Retinal pigment epithelial cell (primary cell): ENCODE measurements at regions not wholly inside any gene's neighbourhood (a gene's known extent, or its start where the extent isn't known, plus 50 kb on each side); places are given as distances from the start of the nearest gene placed in this dataset.
"Not testable (repeated sequence)": the region's sequence is repeated elsewhere in the genome, so short reads cannot be mapped to it uniquely, and the experiment has no call there.

Experiments used
- DNase-seq: peaks from one replicate; pipeline ENCODE4 v3.0.0-alpha.2; 2010; ENCODE audit warnings: low read depth
- H3K4me3 ChIP-seq: 2 replicates; pipeline ENCODE4 v1.5.1; 2011; ENCODE audit warnings: mild to moderate bottlenecking, low read length, control low read depth, moderate library complexity
- TF ChIP-seq, protein P1 (sequence below): conservative IDR thresholded peaks from 2 replicates; pipeline ENCODE4 v1.5.1; 2011; ENCODE audit warnings: low read depth, low read length, control low read depth, inconsistent platforms

DNA sequence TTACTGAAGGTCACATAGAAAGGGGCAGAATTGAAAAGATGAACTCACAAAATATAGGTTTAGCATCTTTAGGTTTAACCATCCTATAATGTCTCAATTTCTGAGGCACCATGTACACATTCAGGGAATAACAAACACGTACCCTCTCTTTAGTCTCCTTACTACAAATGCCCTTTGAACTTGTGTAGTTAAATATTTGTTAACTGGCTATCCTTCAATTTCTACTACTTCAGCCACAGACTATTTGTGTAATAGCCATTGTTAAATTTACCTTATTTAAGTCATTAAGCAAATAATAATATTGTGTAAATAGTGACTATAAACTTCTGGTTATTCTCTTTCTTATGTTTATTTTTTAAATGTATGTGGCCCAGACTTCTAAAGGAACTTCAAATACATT is 600.5 kb downstream of the KCNT2 start:
- no peak overlapping the region for H3K4me3 ChIP-seq
- DNase-seq: no peak
- TF ChIP-seq, protein P1, sequence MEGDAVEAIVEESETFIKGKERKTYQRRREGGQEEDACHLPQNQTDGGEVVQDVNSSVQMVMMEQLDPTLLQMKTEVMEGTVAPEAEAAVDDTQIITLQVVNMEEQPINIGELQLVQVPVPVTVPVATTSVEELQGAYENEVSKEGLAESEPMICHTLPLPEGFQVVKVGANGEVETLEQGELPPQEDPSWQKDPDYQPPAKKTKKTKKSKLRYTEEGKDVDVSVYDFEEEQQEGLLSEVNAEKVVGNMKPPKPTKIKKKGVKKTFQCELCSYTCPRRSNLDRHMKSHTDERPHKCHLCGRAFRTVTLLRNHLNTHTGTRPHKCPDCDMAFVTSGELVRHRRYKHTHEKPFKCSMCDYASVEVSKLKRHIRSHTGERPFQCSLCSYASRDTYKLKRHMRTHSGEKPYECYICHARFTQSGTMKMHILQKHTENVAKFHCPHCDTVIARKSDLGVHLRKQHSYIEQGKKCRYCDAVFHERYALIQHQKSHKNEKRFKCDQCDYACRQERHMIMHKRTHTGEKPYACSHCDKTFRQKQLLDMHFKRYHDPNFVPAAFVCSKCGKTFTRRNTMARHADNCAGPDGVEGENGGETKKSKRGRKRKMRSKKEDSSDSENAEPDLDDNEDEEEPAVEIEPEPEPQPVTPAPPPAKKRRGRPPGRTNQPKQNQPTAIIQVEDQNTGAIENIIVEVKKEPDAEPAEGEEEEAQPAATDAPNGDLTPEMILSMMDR: no peak

DNA sequence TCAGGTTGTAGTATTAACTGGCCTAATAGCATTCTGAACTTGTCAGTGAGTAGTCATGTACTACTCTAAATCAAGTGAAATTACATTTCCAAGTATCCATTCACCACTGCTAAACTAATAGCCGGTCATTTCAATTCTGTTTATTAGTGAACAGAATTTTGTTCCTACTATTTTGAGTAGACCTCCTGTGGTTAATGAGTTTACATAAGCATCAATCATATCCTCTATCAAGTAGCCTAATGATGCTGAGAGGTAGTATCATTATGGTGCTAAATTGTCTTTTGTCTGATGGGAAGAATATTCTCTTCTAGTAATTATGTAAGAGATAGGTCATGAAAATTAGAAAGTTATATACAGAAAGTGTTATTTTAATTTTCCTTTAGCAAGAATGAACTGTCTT is 602.8 kb downstream of the KCNT2 start:
- no peak for DNase-seq
- TF ChIP-seq, protein P1: no peak
- H3K4me3 ChIP-seq: no peak overlapping the region

DNA sequence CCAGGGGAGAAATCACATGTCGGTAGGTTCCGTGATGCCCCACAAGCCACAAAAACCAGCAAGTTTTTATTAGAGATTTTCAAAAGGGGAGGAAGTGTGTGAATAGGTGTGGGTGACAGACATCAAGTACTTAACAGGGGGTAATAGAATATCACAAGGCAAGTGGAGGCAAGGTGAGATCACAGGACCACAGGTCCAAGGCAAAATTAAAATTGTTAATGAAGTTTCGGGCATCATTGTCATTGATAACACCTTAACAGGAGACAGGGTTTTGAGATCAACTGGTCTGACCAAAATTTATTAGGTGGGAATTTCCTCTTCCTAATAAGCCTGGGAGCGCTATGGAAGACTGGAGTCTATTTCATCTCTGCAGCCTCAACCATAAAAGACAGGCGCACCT is 603.9 kb downstream of the KCNT2 start:
- DNase-seq: not testable (repeated sequence)

DNA sequence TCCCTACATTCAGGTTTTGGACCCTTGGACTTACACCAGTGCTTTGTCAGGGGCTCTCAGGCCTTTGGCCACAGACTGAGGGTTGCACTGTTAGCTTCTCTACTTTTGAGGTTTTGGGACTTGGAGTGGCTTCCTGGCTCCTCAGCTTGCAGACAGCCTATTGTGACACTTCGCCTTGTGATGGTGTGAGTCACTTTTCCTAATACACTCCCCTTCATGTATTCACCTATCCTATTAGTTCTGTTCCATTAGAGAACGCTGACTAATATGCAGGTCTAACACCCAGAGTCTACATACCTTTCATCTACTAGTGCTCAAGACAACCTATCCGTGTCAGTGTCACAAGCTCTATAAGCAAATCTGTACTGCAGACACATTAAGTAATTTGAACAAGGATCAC is 605.3 kb downstream of the KCNT2 start:
- TF ChIP-seq, protein P1: no peak
- peak; percentile 80 for DNase-seq
- H3K4me3 ChIP-seq: no peak overlapping the region

More for the DNA sequence above, 603.9 kb downstream of the KCNT2 start:
- H3K4me3 ChIP-seq: not testable (repeated sequence)

DNA sequence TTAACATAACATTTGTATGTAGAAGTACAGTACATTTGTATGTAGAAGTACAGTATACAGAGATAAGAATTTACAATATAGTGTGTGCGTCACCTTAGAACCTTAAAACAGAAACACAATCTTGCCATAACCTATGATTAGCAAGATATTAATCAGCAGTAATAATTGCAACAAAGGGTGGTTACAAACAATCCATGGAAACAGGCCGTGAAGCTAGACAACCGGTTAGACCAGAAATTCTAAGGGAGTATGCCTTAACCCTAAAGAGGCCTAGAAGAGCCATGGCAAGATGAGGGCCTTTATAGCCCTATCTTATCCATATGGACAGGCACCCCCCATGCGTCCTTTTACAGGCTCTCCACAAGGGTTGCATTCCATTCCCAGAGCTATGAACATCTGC is 605.9 kb downstream of the KCNT2 start:
- DNase-seq: not testable (repeated sequence)

DNA sequence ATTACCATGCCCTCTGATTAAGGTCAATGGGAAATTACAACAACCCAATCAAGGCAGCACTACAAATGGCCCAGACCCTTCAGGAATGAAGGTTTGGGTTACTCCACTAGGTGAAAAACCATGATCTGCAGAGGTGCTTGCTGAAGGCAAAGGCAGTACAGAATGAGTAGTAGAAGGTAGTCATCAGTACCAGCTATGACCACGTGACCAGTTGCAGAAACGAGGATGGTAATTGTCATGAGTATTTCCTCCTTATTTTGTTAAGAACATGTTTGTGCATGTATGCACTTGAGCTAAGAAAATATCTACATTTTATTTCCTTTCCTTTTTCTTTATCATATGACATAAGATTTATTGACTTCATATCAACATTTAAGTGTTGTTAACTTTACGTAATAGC is 607.1 kb downstream of the KCNT2 start:
- no peak for DNase-seq
- no peak overlapping the region for H3K4me3 ChIP-seq
- TF ChIP-seq, protein P1: no peak

More for the DNA sequence above, 605.9 kb downstream of the KCNT2 start:
- not testable (repeated sequence) for H3K4me3 ChIP-seq

DNA sequence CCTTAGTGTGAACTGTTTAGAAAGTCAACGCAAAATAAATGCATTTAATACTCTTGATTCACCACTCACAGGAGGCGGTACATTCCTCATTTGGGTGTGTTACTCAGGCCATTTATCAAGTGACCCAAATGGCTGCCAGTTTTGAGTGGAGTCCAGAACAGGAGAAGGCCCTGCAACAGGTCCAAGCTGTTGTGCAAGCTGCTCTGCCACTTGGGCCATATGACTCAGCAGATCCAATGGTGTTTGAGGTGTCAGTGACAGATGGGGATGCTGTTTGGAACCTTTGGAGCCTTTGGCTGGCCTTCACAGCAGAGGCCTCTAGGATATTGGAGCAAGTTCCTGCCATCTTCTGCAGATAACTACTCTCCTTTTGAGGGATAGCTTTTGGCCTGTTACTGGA is 609.2 kb downstream of the KCNT2 start:
- no peak for DNase-seq
- TF ChIP-seq, protein P1: no peak
- no peak overlapping the region for H3K4me3 ChIP-seq

DNA sequence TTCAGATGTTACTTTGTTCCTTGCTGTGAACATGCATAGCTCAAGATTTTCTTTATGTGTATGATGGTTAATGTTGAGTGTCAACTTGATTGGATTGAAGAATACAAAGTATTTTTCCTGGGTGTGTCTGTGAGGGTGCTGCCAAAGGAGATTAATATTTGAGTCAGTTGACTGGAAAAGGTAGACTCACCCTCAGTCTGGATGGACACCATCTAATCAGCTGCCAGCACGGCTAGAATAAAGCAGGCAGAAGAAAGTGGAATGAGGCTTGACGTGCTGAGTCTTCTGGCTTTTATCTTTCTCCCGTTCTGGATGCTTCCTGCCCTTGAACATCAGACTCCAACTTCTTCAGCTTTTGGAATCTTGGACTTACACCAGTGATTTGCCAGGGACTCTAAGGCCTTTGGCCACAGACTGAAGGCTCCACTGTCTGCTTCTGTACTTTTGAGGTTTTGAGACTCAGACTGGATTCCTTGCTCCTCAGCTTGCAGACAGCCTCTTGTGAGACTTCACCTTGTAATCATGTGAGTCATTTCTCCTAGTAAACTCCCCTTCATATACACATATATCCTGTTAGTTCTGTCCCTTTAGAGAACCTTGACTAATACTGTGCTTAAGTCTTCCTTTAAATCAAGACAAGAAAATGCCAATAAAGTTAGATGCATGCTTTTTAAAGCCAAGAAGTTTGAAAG is 626.6 kb downstream of the KCNT2 start:
- peak; percentile 10 for DNase-seq
- no peak overlapping the region for H3K4me3 ChIP-seq
- TF ChIP-seq, protein P1: no peak
